ENCODE measurements at regions not wholly inside any gene's neighbourhood (a gene's known extent, or its start where the extent isn't known, plus 50 kb on each side); places are given as distances from the start of the nearest gene placed in this dataset.
"Not testable (repeated sequence)": the region's sequence is repeated elsewhere in the genome, so short reads cannot be mapped to it uniquely, and the experiment has no call there.

DNA sequence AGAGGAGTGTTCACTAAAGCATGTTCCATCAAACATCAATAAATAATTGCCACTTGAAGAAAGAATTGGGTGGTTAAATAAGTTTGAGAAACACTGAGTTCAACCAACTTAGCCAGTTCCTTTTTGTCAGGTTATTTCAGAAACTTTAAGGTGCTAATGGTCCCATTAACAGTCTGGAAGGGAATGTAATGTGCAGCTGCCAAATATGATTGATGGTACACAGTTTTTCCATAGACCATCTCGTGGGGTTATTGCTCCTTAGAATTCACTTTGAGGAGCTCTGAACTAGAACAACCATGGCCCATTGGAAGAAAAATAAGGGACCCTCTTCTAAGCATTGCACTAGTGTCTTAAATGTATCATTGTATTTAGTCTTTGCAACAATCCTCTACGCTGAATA lies 185.8 kb upstream of the NR2F2 start:
- no peak for DNase-seq

- no peak for DNase-seq
These were observed 183.8 kb upstream of the NR2F2 start for GRCh38 chr15:96146726-96147125.

GRCh38 chr15:96147267-96147666 lies 183.2 kb upstream of the NR2F2 start:
- no peak for DNase-seq

- DNase-seq = no peak
These were observed 180.2 kb upstream of the NR2F2 start for GRCh38 chr15:96150254-96150653.

DNA sequence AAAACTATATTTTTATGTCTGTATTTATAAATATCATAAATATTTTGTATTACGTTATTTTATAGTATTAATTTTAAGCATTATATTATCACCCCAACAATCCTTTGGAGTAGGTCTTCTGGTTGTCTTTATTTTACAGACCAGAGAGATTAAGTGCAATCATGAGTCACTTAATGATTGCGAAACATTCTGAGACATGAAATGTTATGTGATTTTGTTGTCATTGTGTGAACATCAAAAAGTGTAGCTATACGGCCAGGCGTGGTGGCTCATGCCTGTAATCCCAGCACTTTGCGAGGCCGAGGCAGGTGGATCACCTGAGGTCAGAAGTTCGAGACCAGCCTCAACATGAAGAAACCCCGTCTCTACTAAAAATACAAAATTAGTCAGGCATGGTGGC lies 178.8 kb upstream of the NR2F2 start:
- DNase-seq = not testable (repeated sequence)

DNA sequence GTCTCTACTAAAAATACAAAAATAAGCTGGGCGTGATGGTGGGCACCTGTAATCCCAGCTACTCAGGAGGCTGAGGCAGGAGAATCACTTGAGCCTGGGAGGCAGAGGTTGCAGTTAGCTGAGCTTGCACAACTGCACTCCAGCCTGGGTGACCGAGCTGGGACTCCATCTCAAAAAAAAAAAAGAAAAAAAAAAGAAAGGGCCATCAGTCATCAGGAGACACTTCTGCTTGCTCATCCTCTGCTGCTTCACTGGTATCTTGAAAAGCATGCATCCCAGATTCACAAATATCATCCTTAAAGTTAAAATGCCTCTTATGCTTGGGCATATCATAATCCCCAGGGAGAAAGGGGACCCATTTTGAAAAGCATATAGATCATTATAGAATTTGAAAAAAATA lies 176.6 kb upstream of the NR2F2 start:
- DNase-seq = no peak

GRCh38 chr15:96158938-96159337 lies 171.6 kb upstream of the NR2F2 start:
- no peak for DNase-seq

DNA sequence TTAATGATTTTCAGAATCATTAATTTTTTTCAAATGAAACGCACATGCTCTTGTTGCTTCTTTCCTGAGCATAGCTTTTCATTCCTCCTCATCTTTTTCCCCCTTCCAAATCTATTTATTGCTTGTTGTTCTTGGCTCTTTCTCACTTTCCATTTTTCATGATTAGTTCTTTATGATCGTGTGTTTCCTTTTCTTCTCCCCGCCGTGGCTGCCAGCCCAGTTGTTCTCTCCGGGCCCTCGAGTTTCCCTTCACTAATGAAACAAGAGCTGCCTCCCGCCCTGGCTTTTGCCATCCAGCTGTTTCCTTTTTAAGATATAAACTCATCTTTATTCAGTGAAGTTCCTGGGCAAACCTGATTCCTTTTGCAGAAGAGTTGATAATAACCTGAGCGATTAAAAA lies 170.2 kb upstream of the NR2F2 start:
- no peak for DNase-seq

GRCh38 chr15:96160800-96161199 lies 169.7 kb upstream of the NR2F2 start:
- no peak for DNase-seq

GRCh38 chr15:96162322-96162721 lies 168.2 kb upstream of the NR2F2 start:
- DNase-seq = no peak

DNA sequence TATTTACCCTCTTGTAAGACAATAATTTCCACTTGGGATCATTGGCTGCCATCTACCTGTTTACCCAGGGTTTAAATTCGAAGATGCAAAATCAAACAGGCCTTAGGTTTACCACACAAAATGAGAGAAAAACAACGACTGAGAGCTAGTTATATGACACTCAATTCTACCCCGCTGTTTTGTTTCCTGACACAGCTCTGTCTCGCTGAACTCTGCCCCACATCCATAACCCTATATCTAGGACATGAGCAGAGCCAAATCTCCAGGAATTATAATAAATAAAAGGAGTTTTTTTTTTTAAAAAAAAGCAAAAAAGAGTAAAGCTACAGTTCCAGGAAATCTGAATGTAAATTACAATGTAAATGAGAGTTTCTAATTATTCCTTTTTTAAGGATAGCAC lies 165.4 kb upstream of the NR2F2 start:
- no peak for DNase-seq

DNA sequence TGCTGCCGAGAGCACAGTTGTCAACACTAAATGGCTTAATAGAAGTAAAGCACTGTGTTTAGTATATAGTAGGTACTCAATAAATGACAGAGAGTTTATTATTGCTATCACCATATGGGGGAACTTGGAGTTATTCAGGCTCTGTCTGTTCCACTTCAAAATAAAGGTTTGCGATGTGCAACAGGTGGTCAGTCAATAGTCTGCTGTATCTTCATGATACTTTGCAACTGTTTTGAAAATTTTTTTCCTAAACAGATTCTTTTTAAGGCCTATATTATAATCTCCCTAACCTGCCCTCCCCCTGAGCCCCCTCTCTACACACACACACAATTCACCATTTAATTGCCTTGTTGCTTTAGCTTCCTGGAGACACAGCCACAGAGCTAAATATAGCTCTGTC lies 164.7 kb upstream of the NR2F2 start:
- DNase-seq = no peak

- DNase-seq = no peak
These were observed 164.0 kb upstream of the NR2F2 start for GRCh38 chr15:96166223-96167200.

- DNase-seq = not testable (repeated sequence)
These were observed 159.9 kb upstream of the NR2F2 start for GRCh38 chr15:96170616-96170978.

DNA sequence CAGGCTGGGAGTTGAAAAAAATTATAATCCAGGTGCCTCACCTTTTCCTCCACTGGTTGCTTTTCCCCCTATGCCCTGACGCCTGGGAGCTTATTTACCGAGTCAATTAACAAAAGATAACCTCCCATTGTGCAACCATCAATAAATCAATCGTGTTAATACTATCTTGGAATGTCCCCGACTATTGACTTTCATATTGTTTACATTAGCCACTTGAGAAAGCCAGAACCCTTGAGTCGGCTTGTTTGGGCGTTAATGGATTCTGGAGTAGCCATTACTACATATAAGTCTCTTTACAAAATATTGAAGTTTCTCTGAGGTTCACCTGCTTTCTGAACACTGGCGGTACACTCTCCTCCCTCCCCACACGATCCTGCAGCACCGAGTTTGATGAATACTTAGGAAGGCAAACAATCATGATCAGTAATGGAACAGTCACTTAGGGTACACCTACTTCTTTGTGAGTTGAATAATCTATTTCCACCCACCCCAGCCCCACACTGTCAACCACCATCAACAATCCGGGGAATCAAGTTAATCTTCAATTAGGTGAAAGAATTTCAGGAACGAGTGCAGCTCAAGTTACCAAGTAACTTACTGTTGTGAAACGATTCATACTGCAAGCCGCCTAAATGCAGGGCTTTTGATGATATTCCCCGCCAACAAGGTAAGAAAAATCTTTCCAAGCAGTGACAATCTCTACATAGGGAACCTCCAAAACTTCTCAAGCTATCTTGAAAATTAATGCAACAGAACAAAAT lies 159.3 kb upstream of the NR2F2 start:
- no peak for DNase-seq

- DNase-seq = no peak
These were observed 158.6 kb upstream of the NR2F2 start for GRCh38 chr15:96171853-96172296.

DNA sequence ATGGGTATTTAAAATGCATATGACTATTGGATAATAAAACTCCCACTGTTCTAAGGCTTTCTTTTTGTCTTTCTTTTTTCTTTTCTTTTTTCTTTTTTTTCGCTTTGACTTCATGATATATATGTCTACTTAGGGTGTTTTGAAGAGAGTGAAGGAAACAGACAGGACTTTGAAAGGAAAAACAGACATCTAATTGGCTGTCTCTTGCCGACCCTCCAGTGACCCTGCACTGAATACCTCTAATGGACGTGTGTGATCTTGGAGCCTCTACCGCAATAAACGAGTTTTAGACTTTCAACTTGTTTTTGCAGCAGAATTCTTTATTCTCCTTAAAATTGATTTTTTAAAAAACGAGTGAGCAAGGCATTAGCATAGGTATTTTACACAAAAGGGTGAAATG lies 158.1 kb upstream of the NR2F2 start:
- DNase-seq = no peak

GRCh38 chr15:96176831-96177230 lies 153.7 kb upstream of the NR2F2 start:
- no peak for DNase-seq

DNA sequence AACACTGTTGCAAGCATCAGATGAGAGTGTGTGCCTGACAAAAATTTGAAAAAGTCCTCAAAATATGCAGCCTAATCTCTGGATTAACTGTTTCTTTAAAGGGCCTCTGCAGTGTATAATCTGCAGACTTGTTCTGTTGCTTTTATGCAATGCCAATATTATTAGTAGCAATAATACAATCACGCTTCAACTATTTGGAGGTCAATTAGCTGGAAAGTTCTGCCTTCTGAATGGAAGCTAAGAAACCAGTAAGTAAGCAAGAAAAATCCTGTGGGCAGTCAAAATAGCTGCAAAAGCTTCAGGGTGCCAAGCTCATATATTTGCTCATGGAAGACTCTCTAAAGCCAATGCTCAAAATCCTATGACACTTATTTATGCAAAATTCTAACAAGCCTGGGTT lies 153.2 kb upstream of the NR2F2 start:
- no peak for DNase-seq

- no peak for DNase-seq
These were observed 150.3 kb upstream of the NR2F2 start for GRCh38 chr15:96180087-96180748.

DNA sequence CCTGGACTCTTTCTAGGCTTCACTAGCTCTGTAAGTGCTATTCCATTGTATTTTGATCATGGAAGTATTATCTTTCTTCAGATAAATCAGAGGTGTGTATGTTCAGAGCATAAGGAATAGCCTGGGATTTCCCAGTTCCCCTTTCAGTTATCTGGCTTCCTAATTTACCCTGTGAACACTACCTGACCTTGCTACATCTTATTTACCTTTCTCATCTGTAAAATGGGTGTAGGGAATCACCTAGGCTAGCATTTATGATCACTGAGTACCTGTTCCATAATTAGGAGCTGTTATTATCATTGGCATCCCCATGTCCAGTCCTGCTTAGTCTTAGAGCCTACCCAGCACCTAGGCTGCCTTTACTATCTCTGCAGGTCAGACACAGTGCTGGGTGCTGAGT lies 149.3 kb upstream of the NR2F2 start:
- DNase-seq = no peak

DNA sequence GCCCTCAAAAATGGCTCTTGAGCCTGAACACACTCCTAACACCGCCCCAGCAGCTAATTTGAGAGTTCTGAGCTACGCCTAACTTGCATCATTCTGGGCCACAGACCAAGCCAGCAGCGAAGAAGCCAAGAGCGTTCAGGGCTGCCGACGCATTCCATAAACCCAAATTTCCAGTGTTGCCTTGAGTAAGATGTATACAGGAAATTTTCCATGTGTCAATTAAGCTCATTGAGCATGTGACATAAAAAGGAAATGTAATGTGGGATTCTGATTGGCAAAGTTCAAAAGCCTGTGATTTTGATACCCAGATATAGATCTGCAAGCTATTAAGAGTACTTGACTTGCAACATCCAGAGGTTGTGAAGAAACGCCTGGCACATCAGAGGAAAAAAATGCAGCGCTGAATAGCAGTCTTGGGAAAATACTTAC lies 148.6 kb upstream of the NR2F2 start:
- DNase-seq = no peak

DNA sequence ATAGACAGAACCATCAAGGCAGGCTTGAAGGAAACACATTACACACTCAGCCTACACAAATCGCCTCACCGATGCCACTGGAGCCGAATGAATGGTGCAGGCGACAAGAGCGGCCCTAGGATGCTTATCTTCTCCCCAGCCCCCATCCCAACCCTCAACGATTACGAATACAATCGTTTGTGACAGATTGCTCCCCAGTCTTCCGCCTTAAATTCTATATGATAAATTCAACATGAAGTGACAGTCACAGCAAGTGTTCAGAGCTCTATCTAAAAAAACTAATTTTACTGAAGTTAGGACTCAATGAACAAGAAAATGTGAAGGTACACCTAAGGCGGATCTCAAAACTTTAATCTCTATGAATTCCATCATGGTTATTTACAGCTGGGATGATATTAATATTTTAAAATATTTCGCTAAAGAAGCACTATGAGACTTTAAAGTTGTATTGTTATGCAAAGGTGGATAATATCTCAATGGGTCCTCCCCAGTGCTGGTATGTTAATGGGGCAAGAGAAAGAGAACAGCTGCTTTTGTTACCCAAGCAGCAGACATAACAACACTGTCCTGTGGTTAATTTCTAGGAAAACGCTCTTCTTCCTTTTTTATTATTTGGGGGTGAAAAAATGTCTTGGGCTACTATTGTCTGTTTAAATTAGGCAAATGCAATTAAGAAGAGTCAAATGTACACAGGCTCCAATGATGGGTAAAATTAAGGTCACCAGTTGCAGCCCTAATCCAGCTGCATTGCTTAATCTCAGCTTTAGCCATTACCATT lies 147.6 kb upstream of the NR2F2 start:
- DNase-seq = no peak
